GM23338 (cell line): ENCODE measurements at regions not wholly inside any gene's neighbourhood (a gene's known extent, or its start where the extent isn't known, plus 50 kb on each side); places are given as distances from the start of the nearest gene placed in this dataset.

Experiments
- ATAC-seq: fragments of 200-7000 bp; cut with Tn5 transposase; 3 replicates; pipeline ENCODE4 v1.9.1; 2020
- DNase-seq: peaks from one replicate; pipeline ENCODE4 v3.0.0-alpha.2; 2015; ENCODE audit warnings: low spot score
- H2AFZ ChIP-seq: fragments of 200-600 bp; sonication (generic); 2 replicates; pipeline ENCODE4 v1.8.0; 2016; ENCODE audit warnings: antibody characterized with exemption, mild to moderate bottlenecking, moderate library complexity
- H3F3A ChIP-seq: fragments of 200-600 bp; sonication (generic); replicated peaks from 2 replicates; pipeline ENCODE4 v1.8.0; 2017; ENCODE audit warnings: antibody characterized with exemption, mixed run types, low read depth
- H3K27ac ChIP-seq: fragments of 200-600 bp; sonication (generic); 2 replicates; pipeline ENCODE4 v1.6.1; 2016; ENCODE audit warnings: low read depth
- H3K27me3 ChIP-seq: fragments of 200-600 bp; sonication (generic); 2 replicates; pipeline ENCODE4 v1.8.0; 2016; ENCODE audit warnings: mild to moderate bottlenecking, mixed run types, moderate library complexity; ENCODE audit not compliant: insufficient read depth
- H3K36me3 ChIP-seq: fragments of 200-600 bp; sonication (generic); 2 replicates; pipeline ENCODE4 v1.8.0; 2016; ENCODE audit warnings: mild to moderate bottlenecking; ENCODE audit not compliant: insufficient read depth
- H3K4me1 ChIP-seq: fragments of 200-600 bp; sonication (generic); 2 replicates; pipeline ENCODE4 v1.8.0; 2016; ENCODE audit warnings: mild to moderate bottlenecking, moderate library complexity; ENCODE audit not compliant: insufficient read depth
- H3K4me2 ChIP-seq: fragments of 200-600 bp; sonication (generic); 2 replicates; pipeline ENCODE4 v1.7.1; 2017; ENCODE audit warnings: mixed run types
- H3K4me3 ChIP-seq: fragments of 200-600 bp; sonication (generic); 2 replicates; pipeline ENCODE4 v1.6.1; 2016; ENCODE audit warnings: mixed run types
- H3K79me2 ChIP-seq: fragments of 200-600 bp; sonication (generic); replicated peaks from 2 replicates; pipeline ENCODE4 v1.8.0; 2017; ENCODE audit warnings: mild to moderate bottlenecking; ENCODE audit not compliant: insufficient read depth
- H3K9me2 ChIP-seq: fragments of 200-600 bp; sonication (generic); 2 replicates; pipeline ENCODE4 v1.8.0; 2017; ENCODE audit not compliant: insufficient read depth
- H4K20me1 ChIP-seq: fragments of 200-600 bp; sonication (generic); replicated peaks from 2 replicates; pipeline ENCODE4 v1.8.0; 2017; ENCODE audit warnings: mild to moderate bottlenecking; ENCODE audit not compliant: insufficient read depth
- H3K27ac Mint-ChIP-seq: 2 replicates; pipeline ENCODE4 v1.8.0; 2020; ENCODE audit warnings: inconsistent platforms, mild to moderate bottlenecking, moderate library complexity, mixed read lengths
- H3K27me3 Mint-ChIP-seq: 3 replicates; pipeline ENCODE4 v1.8.0; 2022; ENCODE audit warnings: low read depth, mild to moderate bottlenecking, moderate library complexity, mixed read lengths, inconsistent platforms; ENCODE audit not compliant: insufficient read depth, poor library complexity
- H3K36me3 Mint-ChIP-seq: 3 replicates; pipeline ENCODE4 v1.8.0; 2021; ENCODE audit warnings: low read depth, mild to moderate bottlenecking, inconsistent platforms, moderate library complexity, mixed read lengths
- H3K4me1 Mint-ChIP-seq: 3 replicates; pipeline ENCODE4 v1.8.0; 2020; ENCODE audit warnings: mild to moderate bottlenecking, inconsistent platforms, mixed read lengths
- H3K4me3 Mint-ChIP-seq: 3 replicates; pipeline ENCODE4 v1.8.0; 2021; ENCODE audit warnings: moderate library complexity, mild to moderate bottlenecking, inconsistent platforms, mixed read lengths
- H3K9me3 Mint-ChIP-seq: 3 replicates; pipeline ENCODE4 v1.8.0; 2020; ENCODE audit warnings: moderate library complexity, mild to moderate bottlenecking, inconsistent platforms, mixed read lengths
- CREB1 ChIP-seq: fragments of 250-450 bp; sonication (Bioruptor Pico); IDR thresholded peaks from 2 replicates; pipeline ENCODE4 v1.5.0; 2020; ENCODE audit warnings: low read depth, mild to moderate bottlenecking, moderate library complexity
- CTCF ChIP-seq, 2 experiments: fragments of 200-600 bp in 1 of 2; sonication (generic) in 1 of 2; conservative IDR thresholded peaks; 2 replicates each; pipeline versions ENCODE4 v1.5.1 to v1.6.1; 2016 to 2017; ENCODE audit warnings: antibody characterized with exemption in 2 of 2, low read depth in 2 of 2, mild to moderate bottlenecking in 2 of 2, moderate library complexity in 1 of 2
- EZH2 ChIP-seq: fragments of 200-600 bp; sonication (generic); IDR thresholded peaks from one replicate; pipeline ENCODE4 v1.8.0; 2017; ENCODE audit warnings: antibody characterized with exemption, mild to moderate bottlenecking, low read depth; ENCODE audit not compliant: unreplicated experiment
- EZH2phosphoT487 ChIP-seq: fragments of 200-600 bp; sonication (generic); IDR thresholded peaks from one replicate; pipeline ENCODE4 v1.8.1; 2018; ENCODE audit warnings: antibody characterized with exemption; ENCODE audit not compliant: unreplicated experiment
- JUNB ChIP-seq: IDR thresholded peaks from one replicate; pipeline ENCODE4 v1.6.1; 2016; ENCODE audit warnings: antibody characterized with exemption; ENCODE audit not compliant: unreplicated experiment
- NANOG ChIP-seq: IDR thresholded peaks from 2 replicates; pipeline ENCODE4 v1.6.1; 2016; ENCODE audit warnings: antibody characterized with exemption, borderline replicate concordance
- POLR2AphosphoS5 ChIP-seq: IDR thresholded peaks from 2 replicates; pipeline ENCODE4 v1.6.1; 2016; ENCODE audit warnings: antibody characterized with exemption, low read depth
- STAT1 ChIP-seq: IDR thresholded peaks from one replicate; pipeline ENCODE4 v1.6.1; 2016; ENCODE audit warnings: antibody characterized with exemption; ENCODE audit not compliant: unreplicated experiment
- ZNF114 ChIP-seq: fragments of 250-450 bp; sonication (Bioruptor Pico); IDR thresholded peaks from 2 replicates; pipeline ENCODE4 v1.5.0; 2020; ENCODE audit warnings: mild to moderate bottlenecking, moderate library complexity
- ZNF331 ChIP-seq: fragments of 250-450 bp; sonication (Bioruptor Pico); IDR thresholded peaks from 2 replicates; pipeline ENCODE4 v1.5.0; 2020; ENCODE audit warnings: low read depth, mild to moderate bottlenecking, moderate library complexity
- ZNF462 ChIP-seq: fragments of 250-450 bp; sonication (Bioruptor Pico); IDR thresholded peaks from 2 replicates; pipeline ENCODE4 v1.5.0; 2020; ENCODE audit warnings: mild to moderate bottlenecking, moderate library complexity
- TF ChIP-seq, protein P1 (sequence below): IDR thresholded peaks from 2 replicates; pipeline ENCODE4 v1.6.1; 2016; ENCODE audit warnings: antibody characterized with exemption
- TF ChIP-seq, protein P2 (sequence below): IDR thresholded peaks from one replicate; pipeline ENCODE4 v1.6.1; 2018; ENCODE audit warnings: antibody characterized with exemption; ENCODE audit not compliant: unreplicated experiment

- no peak overlapping the region for H3K27ac ChIP-seq
- H3K27ac Mint-ChIP-seq, result no peak overlapping the region
Observed at GRCh38 chrX:78429172-78429571, 101.8 kb upstream of the CYSLTR1 start.

More at GRCh38 chrX:78429172-78429571, 101.8 kb upstream of the CYSLTR1 start:
- no peaks in the 10 kb centered on the region for H3K4me1 ChIP-seq
- Mint-ChIP-seq H3K9me3 (peaks cover 2% of the 10 kb centered on the region; the same call in 1 of the 3 replicates), H3K36me3 (no peaks in the 10 kb centered on the region), H3K4me1 (no peaks in the 10 kb centered on the region), H3K4me3 (no peak overlapping the region), H3K27me3 (no peaks in the 10 kb centered on the region)
- H3K4me3 ChIP-seq, result no peak overlapping the region
- TF ChIP-seq, protein P1, sequence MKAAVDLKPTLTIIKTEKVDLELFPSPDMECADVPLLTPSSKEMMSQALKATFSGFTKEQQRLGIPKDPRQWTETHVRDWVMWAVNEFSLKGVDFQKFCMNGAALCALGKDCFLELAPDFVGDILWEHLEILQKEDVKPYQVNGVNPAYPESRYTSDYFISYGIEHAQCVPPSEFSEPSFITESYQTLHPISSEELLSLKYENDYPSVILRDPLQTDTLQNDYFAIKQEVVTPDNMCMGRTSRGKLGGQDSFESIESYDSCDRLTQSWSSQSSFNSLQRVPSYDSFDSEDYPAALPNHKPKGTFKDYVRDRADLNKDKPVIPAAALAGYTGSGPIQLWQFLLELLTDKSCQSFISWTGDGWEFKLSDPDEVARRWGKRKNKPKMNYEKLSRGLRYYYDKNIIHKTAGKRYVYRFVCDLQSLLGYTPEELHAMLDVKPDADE, result no peak
- TF ChIP-seq CTCF (conservative IDR thresholded peaks at IDR 0.05; ENCODE audit: low read depth in 2 of 2) (no peak), ZNF114 (CRISPR knock-in tag) (no peak), ZNF331 (CRISPR knock-in tag) (no peak), STAT1 (no peak), ZNF462 (no peak), CREB1 (no peak), POLR2AphosphoS5 (no peak), EZH2 (no peak), JUNB (no peak), NANOG (no peak), EZH2phosphoT487 (no peak)
- TF ChIP-seq, protein P2, sequence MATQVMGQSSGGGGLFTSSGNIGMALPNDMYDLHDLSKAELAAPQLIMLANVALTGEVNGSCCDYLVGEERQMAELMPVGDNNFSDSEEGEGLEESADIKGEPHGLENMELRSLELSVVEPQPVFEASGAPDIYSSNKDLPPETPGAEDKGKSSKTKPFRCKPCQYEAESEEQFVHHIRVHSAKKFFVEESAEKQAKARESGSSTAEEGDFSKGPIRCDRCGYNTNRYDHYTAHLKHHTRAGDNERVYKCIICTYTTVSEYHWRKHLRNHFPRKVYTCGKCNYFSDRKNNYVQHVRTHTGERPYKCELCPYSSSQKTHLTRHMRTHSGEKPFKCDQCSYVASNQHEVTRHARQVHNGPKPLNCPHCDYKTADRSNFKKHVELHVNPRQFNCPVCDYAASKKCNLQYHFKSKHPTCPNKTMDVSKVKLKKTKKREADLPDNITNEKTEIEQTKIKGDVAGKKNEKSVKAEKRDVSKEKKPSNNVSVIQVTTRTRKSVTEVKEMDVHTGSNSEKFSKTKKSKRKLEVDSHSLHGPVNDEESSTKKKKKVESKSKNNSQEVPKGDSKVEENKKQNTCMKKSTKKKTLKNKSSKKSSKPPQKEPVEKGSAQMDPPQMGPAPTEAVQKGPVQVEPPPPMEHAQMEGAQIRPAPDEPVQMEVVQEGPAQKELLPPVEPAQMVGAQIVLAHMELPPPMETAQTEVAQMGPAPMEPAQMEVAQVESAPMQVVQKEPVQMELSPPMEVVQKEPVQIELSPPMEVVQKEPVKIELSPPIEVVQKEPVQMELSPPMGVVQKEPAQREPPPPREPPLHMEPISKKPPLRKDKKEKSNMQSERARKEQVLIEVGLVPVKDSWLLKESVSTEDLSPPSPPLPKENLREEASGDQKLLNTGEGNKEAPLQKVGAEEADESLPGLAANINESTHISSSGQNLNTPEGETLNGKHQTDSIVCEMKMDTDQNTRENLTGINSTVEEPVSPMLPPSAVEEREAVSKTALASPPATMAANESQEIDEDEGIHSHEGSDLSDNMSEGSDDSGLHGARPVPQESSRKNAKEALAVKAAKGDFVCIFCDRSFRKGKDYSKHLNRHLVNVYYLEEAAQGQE, result no peak
- no peaks in the 10 kb centered on the region for H3K36me3 ChIP-seq
- H3F3A ChIP-seq, result no peaks in the 10 kb centered on the region
- no peak overlapping the region for H2AFZ ChIP-seq
- no peaks in the 10 kb centered on the region for H3K27me3 ChIP-seq
- no peak for DNase-seq
- no peak overlapping the region for H3K4me2 ChIP-seq
- H3K79me2 ChIP-seq, result no peaks in the 10 kb centered on the region
- no peaks in the 10 kb centered on the region for H4K20me1 ChIP-seq
- no peak for ATAC-seq
- no peaks in the 10 kb centered on the region for H3K9me2 ChIP-seq
